Keratinocyte (primary cell): ENCODE measurements at regions not wholly inside any gene's neighbourhood (a gene's known extent, or its start where the extent isn't known, plus 50 kb on each side); places are given as distances from the start of the nearest gene placed in this dataset.

Experiments used
- CTCF ChIP-seq, 3 experiments: IDR thresholded peaks in 1 of 3; conservative IDR thresholded peaks in 1 of 3; optimal IDR thresholded peaks in 1 of 3; 2 replicates in 2 of 3; 3 replicates in 1 of 3; pipeline versions ENCODE3 to v1.5.1; 2011; ENCODE audit warnings: low read length in 3 of 3, mild to moderate bottlenecking in 3 of 3, moderate library complexity in 2 of 3, control low read depth in 1 of 3, inconsistent platforms in 1 of 3; ENCODE audit not compliant: insufficient read depth in 2 of 3; ENCODE audit errors: extremely low read depth in 1 of 3
- EZH2 ChIP-seq: IDR thresholded peaks from one replicate; pipeline ENCODE4 v1.6.1; 2012; ENCODE audit warnings: inconsistent platforms, mild to moderate bottlenecking, low read length, moderate library complexity

GRCh38 chr1:36675106-36675505 lies 192.4 kb upstream of the CSF3R start:
- TF ChIP-seq EZH2 (no peak), CTCF (optimal IDR thresholded peaks at IDR 0.05 in 1 of 3, IDR thresholded peaks at IDR 0.05 in 1 of 3, conservative IDR thresholded peaks at IDR 0.05 in 1 of 3; ENCODE audit: extremely low read depth in 1 of 3, insufficient read depth in 2 of 3, low read length in 3 of 3) (no peak)
